Fibroblast of the conjunctiva (primary cell): ENCODE measurements at regions not wholly inside any gene's neighbourhood (a gene's known extent, or its start where the extent isn't known, plus 50 kb on each side); places are given as distances from the start of the nearest gene placed in this dataset.
"Not testable (repeated sequence)": the region's sequence is repeated elsewhere in the genome, so short reads cannot be mapped to it uniquely, and the experiment has no call there.

ENCODE experiments used
- DNase-seq: peaks from one replicate; pipeline ENCODE4 v3.0.0-alpha.2; 2010; ENCODE audit warnings: low read depth

- DNase-seq = no peak
These were observed 1158.8 kb upstream of the SORCS1 start for GRCh38 chr10:108323274-108323798.

GRCh38 chr10:108319434-108320222 is 1155.1 kb upstream of the SORCS1 start:
- no peak for DNase-seq

GRCh38 chr10:108315636-108316035 is 1151.1 kb upstream of the SORCS1 start:
- DNase-seq = not testable (repeated sequence)

GRCh38 chr10:108307925-108308312 is 1143.4 kb upstream of the SORCS1 start:
- DNase-seq = no peak

- DNase-seq = no peak
These were observed 1142.9 kb upstream of the SORCS1 start for GRCh38 chr10:108307250-108307924.

- DNase-seq = peak; percentile 3
These were observed 1138.6 kb upstream of the SORCS1 start for GRCh38 chr10:108303149-108303548.

GRCh38 chr10:108301002-108301401 is 1136.5 kb upstream of the SORCS1 start:
- no peak for DNase-seq

- DNase-seq = no peak
These were observed 1126.3 kb upstream of the SORCS1 start for GRCh38 chr10:108290823-108291222.

GRCh38 chr10:108275895-108276685 is 1111.6 kb upstream of the SORCS1 start:
- DNase-seq = no peak

- no peak for DNase-seq
These were observed 1095.9 kb upstream of the SORCS1 start for GRCh38 chr10:108260383-108260906.

GRCh38 chr10:108254089-108254488 is 1089.6 kb upstream of the SORCS1 start:
- no peak for DNase-seq

GRCh38 chr10:108252771-108253170 is 1088.3 kb upstream of the SORCS1 start:
- DNase-seq = no peak

- DNase-seq = no peak
These were observed 1086.6 kb upstream of the SORCS1 start for GRCh38 chr10:108250936-108251620.

- DNase-seq = no peak
These were observed 1085.4 kb upstream of the SORCS1 start for GRCh38 chr10:108249940-108250339.

- no peak for DNase-seq
These were observed 1080.1 kb upstream of the SORCS1 start for GRCh38 chr10:108244443-108245228.

GRCh38 chr10:108241166-108241565 is 1076.7 kb upstream of the SORCS1 start:
- no peak for DNase-seq

- DNase-seq = no peak
These were observed 1073.8 kb upstream of the SORCS1 start for GRCh38 chr10:108238261-108238660.

GRCh38 chr10:108230478-108231170 is 1066.1 kb upstream of the SORCS1 start:
- DNase-seq = no peak

GRCh38 chr10:108208732-108209131 is 1044.2 kb upstream of the SORCS1 start:
- DNase-seq = no peak

GRCh38 chr10:108208038-108208437 is 1043.5 kb upstream of the SORCS1 start:
- no peak for DNase-seq
